Activated T-helper 9 cell treated with anti-CD3 and anti-CD28 coated beads, Interleukin-2, amount 50 U/mL, for 16 hours (primary cell): ENCODE measurements at regions not wholly inside any gene's neighbourhood (a gene's known extent, or its start where the extent isn't known, plus 50 kb on each side); places are given as distances from the start of the nearest gene placed in this dataset.

Experiments
- DNase-seq: peaks from one replicate; pipeline ENCODE4 v3.0.0-alpha.2; 2020; ENCODE audit warnings: low read depth

DNA sequence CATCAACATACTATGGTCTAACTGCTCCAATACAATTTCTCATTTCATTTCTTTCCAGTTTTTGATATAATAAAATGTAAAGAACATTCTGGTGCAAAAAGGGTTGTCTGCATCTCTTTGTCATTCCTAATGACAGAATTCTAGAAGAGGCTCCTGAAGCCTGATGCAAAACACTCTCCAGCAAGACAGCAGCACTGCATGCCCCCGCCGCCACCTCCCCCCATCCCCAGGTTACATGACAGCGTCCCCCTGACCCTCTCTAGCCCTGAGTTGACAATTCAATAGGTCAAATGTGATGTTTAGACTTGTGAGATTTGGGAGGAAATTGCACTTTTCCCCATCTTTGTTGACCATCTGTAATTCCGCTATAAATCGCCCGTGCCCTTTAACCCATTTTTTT, 64.6 kb upstream of the C1orf21 start:
- no peak for DNase-seq

DNA sequence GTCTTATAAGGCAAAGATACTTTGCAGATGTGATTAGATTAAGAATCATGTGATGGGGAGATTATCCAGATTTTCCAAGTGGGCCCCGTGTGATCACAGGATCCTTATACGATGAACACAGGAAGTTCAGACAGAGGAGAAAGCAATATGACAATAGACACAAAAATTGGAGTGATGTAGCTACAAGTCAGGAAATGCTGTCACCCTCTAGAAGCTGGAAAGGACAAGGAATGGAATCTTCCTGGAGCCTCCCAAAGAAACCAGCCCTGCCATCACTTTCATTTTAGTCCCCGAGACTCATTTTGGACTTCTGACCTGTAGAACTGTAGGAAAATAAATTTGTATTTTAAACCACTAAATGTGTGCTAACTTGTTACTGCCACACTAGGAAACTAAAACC, 61.9 kb upstream of the C1orf21 start:
- no peak for DNase-seq

DNA sequence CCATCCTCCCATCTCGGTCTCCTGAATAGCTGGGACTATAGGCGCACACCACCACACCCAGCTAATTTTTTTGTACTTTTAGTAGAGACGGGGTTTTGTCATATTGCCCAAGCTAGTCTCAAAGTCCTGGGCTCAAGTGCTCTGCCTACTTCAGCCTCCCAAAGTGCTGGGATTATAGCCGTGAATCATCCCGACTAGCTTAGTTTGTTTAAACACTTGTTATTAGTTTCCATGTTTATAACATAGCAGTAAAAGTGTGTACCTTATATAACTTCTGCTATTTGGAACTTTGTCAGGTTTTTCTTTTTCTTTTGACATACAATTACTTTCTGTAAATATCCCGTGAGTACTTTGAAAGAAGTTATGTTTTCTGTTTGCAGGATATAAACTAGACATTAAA, 60.6 kb upstream of the C1orf21 start:
- DNase-seq, result no peak

DNA sequence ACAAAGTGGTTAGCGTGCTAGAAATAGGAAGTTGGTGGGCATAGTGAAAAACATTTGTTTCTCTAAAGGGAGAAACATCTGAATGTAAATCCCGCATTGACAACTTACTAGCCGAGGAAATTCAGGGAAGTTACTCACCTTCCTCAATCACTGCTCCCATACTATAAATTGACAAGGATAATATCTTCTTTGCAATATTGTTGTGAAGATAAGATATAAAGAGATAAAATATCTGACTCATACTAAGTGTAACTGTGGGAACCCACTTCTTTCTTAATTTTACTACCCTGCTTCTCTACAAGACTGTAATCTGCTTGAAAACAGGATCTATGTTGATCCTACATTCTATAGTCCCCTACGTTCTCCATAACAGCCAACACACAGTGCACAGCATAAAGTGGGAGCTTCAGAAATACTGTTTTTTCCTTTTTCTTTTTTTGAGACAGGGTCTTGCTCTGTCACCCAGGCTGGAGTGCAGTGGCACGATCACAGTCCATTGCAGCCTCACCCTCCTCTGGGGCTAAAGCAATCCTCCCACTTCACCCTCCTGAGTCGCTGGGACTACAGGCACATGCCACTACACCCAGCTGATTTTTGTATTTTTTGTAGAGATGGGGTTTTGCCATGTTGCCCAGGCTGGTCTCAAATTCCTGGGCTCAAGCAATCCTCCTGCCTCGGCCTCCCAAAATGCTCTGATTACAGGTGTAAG, 57.4 kb upstream of the C1orf21 start:
- DNase-seq, result no peak

DNA sequence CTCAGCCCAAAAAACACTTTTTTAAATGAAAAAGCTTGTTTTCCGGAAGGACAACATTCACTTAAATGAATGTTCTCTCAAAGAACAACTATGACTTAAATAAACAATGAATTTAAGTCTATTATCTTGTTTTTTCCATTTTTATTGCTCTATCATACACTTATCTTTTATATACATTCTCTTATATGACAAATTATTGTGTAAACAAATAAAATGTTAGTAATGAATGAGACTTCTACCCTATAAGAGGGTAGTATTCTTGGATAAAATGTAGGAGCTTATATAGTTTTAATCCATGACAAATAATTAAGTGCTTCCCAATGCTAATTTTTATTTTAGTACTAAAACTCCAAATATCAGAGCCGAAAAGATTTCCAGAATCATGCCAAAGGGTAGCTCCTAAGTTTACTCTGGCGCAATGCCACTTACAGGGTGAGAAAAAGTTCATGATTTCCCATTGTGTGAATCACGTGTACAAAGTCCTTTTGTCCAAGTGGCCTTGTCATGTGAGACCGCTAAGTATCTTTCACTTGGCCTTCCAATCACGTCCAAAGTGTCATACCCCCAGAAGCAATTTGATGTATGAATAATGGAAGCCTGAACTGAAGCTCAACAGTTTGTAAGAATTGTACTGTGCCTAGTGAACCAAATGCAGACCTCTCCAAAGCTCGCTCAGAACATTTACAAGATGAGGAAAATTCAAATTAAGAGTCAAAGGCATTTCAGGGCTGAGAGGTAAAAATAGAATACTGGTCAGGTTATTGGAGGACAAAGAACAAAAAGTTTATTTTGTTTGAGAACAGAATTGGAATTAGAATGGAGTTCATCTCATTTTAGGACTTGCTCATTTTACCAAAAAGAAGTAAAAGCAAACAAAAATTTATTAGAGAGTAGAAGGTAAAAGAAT, 56.6 kb upstream of the C1orf21 start:
- DNase-seq, result no peak

DNA sequence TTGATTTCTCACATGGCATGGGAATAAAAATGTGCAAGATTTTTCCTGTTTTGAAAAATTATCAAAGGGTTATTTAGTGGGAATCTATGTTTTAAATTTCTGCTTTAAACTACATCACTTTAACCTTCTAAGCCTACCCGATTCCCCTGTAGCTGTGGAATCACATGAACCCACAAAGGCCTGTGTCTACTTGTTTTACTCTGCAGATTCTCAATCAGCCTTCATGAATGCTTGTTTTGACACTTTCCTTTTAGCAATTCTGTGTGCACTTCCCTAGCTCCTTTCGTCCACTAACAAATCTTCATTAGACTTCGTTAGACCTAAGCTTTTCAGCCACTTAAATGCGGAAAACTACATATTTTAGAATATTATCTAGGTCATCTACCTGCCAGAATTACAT, 56.0 kb upstream of the C1orf21 start:
- DNase-seq, result no peak
